HG03196 (cell line): ENCODE measurements at regions not wholly inside any gene's neighbourhood (a gene's known extent, or its start where the extent isn't known, plus 50 kb on each side); places are given as distances from the start of the nearest gene placed in this dataset.
"Not testable (repeated sequence)": the region's sequence is repeated elsewhere in the genome, so short reads cannot be mapped to it uniquely, and the experiment has no call there.

Source experiments
- ATAC-seq: cut with Tn5 transposase; IDR thresholded peaks from one replicate; pipeline ENCODE4 v1.9.1; 2021; ENCODE audit not compliant: unreplicated experiment

DNA sequence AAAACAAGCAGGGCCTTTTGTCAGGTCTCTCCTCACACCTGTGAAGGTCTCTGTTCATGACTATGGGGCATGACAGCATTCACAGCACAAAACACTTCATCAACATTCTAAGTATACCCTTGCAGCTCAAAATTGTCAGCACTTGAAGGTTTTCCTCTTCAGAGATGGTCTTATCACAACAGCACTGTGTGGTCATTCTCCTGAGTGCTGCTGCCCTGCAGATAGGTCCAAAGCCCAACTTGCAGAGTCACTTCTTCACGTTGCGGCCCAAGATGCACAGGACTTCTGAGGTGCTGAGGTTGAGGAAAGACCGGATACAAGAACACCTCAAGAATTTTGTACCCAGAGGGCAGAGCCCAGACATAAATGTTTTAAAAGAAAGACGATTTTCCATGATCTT, 574.5 kb downstream of the UQCRFS1 start:
- ATAC-seq = no peak

DNA sequence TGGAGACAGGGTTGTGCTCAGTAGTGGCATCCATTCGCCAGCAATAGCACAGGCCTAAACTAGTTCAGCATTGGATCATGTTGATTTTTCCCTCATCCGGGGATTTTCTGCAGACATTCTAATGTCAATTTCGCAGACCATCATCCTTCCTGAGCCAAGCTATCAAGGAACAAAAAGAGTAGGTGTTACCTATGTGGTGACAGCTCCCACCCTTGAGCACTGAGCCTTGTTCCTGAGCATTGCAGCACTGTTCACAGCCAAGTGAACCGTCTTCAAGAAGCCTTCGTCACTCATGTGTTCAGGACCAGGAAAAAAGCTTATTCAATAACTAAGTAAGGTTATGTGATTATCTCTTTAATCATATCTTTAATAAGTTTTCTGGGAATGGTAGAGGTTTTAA, 576.2 kb downstream of the UQCRFS1 start:
- no peak for ATAC-seq

DNA sequence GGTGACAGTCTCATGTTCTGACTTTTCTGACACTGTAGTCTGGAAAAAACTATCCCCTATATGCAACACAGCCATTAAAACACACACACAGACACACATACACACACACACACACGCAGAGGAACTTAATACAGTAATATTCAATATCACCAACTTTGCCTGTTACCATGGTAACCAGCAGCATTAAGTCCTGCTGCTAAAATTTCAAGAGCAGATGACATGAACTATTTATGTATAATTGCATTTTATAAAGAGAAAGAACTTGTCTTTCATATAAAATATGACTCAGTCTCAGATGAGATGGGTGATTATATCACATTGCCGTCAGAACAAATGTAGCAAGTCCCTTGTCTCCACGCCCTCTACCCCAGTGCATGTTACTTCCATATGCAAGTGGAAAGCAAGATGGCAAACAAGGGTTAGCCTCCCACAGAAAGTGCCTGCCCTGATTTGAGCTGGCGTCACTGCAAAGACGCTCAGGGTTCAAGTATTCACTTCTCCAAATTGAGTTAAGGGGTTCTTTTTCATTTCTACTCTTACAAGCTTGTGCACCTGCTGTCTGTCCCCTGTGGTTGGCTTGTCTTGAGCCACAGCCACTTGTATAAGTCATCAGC, 576.8 kb downstream of the UQCRFS1 start:
- no peak for ATAC-seq

DNA sequence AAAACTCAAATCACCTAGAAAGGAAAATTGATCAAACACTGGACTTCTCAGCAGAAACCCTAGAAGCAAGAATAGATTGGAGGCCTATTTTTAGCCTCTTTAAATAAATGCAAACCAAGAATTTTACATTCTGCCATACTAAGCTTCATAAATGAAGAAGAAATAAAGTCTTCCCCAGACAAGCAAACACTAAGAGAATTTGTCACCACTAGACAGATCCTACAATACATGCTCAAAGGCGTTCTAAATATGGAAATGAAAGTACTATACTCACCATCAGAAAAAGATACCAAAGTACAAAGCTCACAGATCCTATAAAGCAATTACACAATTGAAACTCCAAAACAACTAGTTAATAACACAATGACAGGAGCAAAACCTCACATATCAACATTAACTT, 578.1 kb downstream of the UQCRFS1 start:
- no peak for ATAC-seq

DNA sequence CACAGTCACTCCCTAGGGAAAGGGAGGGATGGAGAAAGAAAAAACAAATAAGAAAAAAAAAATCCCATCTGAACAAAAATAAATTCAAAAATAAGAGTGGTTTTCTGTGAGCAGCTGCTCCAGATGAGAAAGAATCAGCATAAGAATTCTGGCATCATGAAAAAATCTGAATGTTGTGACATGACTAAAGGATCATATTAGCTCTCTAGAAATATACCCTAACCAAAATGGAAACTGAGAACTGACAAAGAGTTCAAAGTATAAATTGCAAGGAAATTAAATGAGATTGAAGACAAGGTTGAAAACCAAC, 579.0 kb downstream of the UQCRFS1 start:
- no peak for ATAC-seq

DNA sequence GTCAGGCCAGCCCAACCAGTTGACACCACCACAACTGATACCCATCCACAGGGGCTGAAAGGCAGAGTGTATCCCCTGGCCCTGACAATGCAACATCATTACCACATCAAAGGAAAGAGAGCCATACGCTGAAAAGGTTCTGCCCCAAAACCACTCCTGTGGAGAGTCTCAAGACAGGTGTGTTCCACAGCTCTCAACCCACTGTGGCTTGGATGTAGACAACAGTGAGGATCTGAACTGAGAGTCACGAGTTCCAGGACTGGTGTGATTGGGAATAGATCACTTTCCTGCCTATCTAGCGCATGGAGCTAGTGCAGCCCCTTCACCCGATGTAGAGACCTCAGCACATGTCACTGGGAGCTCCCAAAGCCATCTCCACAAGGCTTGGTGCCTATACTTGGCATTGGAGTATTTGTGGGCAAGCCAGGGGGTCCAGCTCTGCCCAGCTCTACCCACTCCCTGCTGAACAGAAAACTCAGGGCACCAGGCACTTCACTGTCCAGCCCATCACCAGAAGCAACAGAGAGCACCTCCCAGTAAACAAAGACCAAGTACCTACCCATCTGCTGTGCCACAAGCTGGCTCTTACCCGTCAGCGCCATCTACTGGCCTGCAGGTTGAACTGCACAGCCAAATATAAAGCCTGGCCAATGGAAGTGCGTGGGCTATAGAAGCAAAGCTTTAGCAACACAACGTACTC, 579.5 kb downstream of the UQCRFS1 start:
- ATAC-seq = no peak

DNA sequence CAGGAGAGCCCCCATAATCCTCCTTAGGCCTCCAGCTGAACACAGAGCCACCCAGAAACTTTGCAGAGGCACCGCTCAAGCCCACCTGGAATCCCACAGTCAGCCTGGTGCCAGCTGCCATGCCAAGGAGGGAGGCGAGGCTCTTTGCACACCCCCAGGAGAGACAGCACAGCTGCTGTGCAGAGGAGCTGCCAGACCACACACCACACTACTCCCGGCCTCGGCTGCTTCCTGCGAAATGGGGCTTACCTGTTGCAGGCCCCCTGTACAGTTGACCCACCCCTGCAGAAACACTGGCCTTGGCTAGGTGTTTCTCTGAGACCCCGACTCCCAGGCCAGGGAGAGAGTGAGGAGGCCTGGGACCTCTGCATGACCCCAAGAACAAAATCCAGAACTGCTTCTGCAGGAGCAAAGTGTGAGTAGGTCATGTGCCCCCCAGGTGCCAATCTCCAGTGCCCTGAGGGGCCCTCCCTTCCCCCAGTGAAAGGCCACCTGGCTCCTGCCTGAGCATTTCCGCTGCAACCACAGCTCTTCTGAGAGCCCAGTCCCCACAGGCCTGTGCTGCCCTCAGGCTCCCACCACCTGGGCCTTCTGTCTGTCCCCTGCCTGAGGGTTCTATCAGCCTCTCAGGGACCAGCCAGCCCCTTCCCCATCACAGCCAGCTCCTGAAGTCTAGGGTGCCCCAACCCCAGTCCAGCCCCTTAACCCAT, 580.4 kb downstream of the UQCRFS1 start:
- ATAC-seq = no peak

DNA sequence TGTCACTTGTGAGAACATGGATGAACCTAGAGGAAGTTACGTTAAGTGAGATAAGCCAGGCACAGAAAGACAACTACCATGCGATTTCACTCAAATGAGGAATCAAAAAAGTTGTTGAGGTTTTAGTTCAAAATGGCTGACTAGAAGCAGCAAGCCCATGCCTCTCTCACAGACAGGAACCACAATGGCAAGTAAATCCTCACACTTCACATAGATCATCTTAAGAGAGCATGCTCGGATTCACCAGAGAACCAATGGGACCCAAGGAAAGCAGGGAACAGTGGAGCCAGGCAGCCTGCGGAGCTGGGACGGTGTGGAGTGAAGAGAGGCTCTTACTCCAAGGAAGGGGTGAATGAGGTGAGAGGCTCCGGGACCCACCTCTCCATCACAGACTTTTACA, 581.0 kb downstream of the UQCRFS1 start:
- no peak for ATAC-seq

DNA sequence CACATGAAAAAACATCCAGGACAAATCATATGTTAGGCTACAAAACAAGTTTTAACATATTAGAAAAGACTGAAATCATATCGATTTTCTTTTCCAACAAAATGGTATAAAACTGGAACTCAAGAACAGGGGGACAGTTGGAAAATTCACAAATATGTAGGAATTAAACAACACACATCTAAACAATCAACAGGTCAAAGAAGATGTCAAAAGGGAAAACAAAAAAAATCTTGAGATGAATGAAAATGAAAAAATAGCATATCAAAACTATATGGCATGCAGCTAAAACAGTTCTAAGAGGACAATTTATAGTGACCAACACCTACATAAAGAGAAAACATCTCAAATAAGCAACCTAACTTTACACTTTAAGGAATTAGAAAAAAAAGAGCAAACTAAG, 585.3 kb downstream of the UQCRFS1 start:
- ATAC-seq = no peak

DNA sequence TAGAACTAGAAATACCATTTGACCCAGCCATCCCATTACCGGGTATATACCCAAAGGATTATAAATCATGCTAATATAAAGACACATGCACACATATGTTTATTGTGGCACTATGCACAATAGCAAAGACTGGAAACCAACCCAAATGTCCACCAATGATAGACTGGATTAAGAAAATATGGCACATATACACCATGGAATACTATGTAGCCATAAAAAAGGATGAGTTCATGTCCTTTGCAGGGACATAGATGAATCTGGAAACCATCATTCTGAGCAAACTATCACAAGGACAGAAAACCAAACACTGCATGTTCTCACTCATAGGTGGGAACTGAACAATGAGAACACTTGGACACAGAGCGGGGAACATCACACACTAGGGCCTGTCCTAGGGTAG, 586.5 kb downstream of the UQCRFS1 start:
- ATAC-seq = not testable (repeated sequence)

DNA sequence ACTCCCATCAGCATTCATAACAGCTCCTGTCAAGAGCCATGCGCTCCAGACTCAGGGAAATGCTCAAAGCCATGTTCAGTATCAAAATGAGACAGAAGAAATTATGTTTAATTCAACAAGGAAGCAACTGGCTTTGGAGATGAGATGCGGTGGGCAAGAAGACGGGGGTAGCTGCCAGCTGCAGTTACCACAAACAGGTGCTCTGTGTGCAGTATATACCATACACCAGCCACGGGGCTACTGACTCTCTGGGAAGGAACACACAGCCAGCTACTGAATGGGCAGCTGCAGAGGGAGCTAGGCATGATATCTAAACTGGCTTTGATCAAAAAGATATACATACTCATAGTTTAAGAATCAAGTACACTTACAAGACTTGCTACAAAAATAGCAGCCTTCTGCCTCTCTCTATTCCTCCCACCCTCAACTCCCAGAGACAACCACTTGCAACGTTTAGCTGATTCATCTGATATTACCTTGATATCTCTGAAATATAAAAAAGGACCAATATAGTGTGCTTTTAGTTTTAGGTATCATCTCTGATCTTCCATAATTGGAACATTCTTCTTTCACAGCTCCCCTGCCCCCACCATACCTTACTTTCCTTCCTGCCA, 593.0 kb downstream of the UQCRFS1 start:
- no peak for ATAC-seq

DNA sequence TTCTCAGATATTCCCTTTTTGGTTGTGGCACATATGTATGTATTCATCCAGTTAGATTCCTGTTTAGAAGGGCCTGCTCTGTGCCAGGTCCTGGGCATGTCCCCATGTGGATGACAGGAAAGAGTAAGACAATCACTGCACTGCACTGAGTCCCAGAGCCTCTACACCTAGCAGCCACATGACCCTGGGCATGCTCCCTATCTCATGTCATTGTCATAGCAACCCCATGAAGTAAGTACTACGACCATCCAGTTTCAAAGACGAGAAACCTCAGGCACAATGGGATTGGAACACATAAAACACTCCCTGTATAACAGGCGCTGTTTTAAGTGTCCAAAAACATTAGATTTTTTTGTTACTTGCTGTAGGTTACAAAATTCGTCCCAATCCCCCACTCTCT, 594.4 kb downstream of the UQCRFS1 start:
- ATAC-seq = no peak

DNA sequence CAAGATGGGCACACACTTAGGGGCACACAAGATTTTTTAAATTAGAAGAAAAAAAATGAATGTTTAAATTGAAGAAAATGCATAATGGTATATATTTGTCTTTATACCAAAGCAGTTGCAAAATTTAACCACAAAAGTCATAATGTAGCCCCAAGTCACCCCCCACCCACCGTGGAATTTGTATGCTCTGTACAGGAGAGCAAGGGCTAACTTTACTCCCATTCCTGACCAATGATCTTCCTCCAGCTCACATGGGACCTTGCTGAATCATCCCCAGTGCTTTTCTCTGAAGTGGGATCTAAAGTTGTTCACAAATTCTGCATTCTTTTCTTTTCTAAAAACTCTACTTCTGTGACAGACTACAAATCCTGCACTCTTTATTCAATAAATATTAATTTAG, 597.0 kb downstream of the UQCRFS1 start:
- no peak for ATAC-seq

DNA sequence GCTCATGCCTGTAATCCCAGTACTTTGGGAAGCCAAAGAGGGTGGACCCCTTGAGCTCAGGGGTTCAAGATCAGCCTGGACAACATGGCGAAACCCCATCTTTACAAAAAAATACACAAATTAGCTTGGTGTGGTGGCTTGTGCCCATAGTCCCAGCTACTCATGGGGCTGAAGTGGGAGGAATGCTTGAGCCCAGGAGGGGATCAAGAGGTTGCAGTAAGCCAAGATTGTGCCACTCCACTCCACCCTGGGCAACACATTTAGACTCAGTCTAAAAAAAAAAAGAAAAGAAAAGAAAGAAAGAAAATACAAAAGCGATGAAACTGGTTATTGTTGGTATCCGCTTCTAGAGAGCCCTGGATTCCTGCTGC, 597.4 kb downstream of the UQCRFS1 start:
- no peak for ATAC-seq

DNA sequence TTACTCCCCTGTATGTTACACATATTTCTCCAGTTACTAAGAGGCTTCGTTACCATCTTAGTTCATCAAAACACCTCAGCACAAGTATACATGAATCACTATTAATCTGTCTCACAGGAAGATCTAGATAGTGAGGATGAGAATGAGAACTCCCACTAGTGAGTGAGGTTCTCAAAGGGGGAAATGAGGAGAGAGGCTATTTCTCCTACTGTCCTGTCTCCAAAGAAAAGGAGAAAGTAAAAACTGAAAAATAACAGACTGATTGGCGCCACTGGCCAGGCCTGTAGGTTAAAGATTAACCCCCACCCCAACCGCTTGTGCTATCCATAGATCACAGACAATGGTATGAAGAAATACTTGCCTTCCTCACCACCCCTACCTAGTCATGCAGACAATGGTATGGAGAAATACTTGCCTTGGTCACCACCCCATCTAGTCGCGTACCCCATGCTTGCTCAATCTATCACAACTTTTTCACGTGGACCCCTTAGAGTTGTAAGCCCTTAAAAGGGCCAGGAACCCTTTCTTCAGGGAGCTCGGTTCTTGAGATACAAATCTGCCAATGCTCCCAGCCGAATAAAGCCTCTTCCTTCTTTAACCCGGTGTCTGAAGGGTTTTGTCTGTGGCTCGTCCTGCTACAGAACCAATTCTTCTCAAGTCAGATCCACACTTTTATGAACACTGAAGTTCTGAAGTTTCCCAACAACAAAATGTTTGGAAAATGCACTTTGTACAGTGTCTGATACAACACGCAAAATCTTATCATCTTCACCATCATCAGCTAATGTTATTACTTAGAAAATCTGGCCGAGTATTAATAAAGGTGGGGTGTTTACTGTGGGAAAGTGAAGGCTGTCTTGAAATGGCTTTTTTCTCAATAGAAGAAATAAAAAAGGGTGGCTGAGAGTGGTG, 598.1 kb downstream of the UQCRFS1 start:
- ATAC-seq = no peak

DNA sequence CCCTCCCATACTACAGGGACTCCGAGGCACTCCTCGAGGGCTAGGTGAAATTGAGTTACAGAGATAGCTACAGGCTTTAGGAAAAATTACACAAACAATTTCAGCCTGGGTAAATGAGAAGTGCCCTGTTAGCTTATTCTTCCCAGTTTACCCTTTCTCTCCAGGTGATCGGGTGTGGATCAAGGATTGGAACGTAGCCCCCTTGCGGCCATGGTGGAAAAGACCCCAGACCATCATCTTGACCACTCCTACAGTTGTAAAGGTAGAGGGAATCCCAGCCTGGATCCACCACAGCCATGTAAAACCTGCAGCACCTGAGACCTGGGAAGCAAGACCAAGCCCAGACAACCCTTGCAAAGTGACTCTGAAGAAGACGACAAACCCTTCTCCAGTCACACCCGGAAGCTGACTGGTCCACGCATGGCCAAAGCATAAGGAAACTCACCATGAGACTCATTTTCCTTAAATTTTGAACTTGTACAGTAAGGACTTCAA, 600.6 kb downstream of the UQCRFS1 start:
- ATAC-seq = no peak

DNA sequence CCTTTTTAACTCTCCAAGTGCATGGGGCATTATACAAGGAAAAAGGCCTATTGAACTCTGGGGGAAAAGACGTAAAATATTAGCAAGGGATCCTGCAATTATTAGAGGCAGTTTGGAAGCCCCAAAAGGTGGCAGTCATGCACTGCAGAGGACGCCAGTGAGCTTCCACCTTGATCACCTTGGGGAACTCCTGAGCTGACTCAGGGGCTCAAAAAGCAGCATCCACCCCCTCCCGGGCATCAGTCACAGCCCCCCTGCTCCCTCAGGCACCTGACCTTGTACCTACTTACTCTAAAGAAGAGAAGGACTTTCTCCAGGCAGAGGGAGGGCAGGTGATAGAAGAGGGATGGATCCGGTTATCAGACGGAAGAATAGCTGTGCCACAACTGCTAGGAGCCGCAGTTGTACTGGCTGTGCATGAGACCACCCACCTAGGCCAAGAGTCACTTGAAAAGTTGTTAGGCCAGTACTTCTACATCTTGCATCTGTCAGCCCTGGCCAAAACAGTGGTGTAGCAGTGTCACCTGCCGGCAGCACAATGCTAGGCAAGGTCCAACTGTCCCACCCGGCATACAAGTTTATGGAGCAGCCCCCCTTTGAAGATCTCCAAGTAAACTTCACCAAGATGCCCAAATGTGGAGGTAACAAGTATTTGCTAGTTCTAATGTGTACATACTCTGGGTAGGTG, 601.6 kb downstream of the UQCRFS1 start:
- not testable (repeated sequence) for ATAC-seq

DNA sequence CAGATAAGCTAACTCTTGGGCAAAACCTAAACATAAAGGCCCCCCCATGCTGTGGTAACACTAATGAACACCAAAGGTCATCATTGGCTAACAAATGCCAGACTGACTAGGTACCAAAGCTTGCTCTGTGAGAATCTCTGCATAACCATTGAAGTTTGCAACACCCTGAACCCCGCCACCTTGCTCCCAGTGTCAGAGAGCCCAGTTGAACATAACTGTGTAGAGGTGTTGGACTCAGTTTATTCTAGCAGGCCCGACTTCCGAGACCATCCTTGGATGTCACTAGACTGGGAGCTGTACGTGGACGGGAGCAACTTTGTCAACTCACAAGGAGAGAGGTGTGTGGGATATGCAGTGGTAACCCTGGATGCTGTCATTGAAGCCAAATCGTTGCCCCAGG, 602.2 kb downstream of the UQCRFS1 start:
- no peak for ATAC-seq

DNA sequence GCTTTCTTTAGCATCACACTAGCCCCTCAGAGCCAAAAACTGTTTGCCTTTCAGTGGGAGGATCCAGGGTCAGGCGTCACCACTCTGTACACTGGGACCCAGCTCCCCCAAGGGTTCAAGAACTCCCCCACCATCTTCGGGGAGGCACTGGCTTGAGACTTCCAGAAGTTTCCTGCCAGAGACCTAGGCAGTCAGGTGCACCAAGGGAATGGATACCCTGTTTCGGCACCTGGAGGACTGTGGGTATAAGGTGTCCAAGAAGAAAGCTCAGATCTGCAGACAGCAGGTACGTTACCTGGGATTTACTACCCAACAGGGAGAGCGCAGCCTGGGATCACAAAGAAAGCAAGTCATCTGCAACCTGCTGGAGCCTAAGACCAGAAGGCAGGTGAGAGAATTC, 603.0 kb downstream of the UQCRFS1 start:
- ATAC-seq = no peak

DNA sequence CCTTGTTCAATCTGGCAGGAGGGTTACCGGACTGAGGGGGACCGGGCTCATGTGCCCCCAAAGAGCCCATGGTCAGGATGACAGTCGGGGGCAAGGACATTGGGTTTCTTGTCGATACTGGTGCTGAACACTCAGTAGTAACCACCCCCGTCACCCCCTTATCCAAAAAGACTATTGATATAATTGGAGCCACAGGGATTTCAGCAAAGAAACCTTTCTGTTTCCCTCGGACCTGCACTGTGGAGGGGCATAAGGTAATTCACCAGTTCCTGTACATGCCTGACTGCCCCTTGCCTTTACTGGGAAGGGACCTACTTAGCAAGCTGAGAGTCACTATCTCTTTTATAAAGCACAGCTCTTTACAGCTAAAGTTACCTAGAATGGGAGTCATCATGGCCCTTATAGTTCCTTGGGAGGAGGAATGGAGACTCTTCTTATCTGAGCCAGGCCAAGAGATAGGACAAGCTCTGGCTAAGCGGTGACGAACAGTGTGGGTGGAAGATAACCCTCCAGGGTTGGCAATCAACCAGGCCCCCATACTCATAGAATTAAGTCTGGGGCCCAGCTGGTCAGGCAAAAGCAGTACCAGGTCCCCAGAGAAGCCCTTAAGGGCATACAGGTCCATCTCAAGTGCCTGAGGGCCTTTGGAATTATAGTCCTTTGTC, 603.7 kb downstream of the UQCRFS1 start:
- no peak for ATAC-seq
